WTC11 (cell line): ENCODE measurements at regions not wholly inside any gene's neighbourhood (a gene's known extent, or its start where the extent isn't known, plus 50 kb on each side); places are given as distances from the start of the nearest gene placed in this dataset.

ENCODE experiments used
- CBFB ChIP-seq: sonication (generic); formaldehyde crosslinking; IDR thresholded peaks from 2 replicates; pipeline ENCODE4 v1.8.1; 2022; ENCODE audit warnings: mild to moderate bottlenecking, low read depth, missing genetic modification reagents
- CTCF ChIP-seq: fragments of 200-600 bp; IDR thresholded peaks from 2 replicates; pipeline ENCODE4 v1.8.0; 2022; ENCODE audit warnings: antibody characterized with exemption
- MYBL2 ChIP-seq: sonication (generic); formaldehyde crosslinking; IDR thresholded peaks from 2 replicates; pipeline ENCODE4 v1.8.1; 2023; ENCODE audit warnings: mild to moderate bottlenecking, moderate library complexity, missing genetic modification reagents
- SMAD4 ChIP-seq: sonication (generic); formaldehyde crosslinking; IDR thresholded peaks from 2 replicates; pipeline ENCODE4 v1.8.0; 2022; ENCODE audit warnings: mild to moderate bottlenecking, missing genetic modification reagents
- TF ChIP-seq, protein P1 (sequence below): sonication (generic); formaldehyde crosslinking; IDR thresholded peaks from 2 replicates; pipeline ENCODE4 v1.8.1; 2023; ENCODE audit warnings: mild to moderate bottlenecking, missing genetic modification reagents

GRCh38 chr20:8074931-8075330 lies 55.4 kb upstream of the TMX4 start:
- no peak for TF ChIP-seq CTCF
- TF ChIP-seq SMAD4: no peak
- TF ChIP-seq MYBL2 (CRISPR knock-in tag): no peak
- no peak for TF ChIP-seq CBFB (CRISPR knock-in tag)
- TF ChIP-seq, protein P1, sequence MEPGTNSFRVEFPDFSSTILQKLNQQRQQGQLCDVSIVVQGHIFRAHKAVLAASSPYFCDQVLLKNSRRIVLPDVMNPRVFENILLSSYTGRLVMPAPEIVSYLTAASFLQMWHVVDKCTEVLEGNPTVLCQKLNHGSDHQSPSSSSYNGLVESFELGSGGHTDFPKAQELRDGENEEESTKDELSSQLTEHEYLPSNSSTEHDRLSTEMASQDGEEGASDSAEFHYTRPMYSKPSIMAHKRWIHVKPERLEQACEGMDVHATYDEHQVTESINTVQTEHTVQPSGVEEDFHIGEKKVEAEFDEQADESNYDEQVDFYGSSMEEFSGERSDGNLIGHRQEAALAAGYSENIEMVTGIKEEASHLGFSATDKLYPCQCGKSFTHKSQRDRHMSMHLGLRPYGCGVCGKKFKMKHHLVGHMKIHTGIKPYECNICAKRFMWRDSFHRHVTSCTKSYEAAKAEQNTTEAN (CRISPR knock-in tag): no peak
